GM10266 (cell line): ENCODE measurements at regions not wholly inside any gene's neighbourhood (a gene's known extent, or its start where the extent isn't known, plus 50 kb on each side); places are given as distances from the start of the nearest gene placed in this dataset.
"Not testable (repeated sequence)": the region's sequence is repeated elsewhere in the genome, so short reads cannot be mapped to it uniquely, and the experiment has no call there.

Experiments
- DNase-seq: peaks from one replicate; pipeline ENCODE4 v3.0.0; 2012; ENCODE audit errors: extremely low spot score
- TF ChIP-seq, protein P1 (sequence below): IDR thresholded peaks from 2 replicates; pipeline ENCODE4 v1.5.1; 2012; ENCODE audit warnings: mild to moderate bottlenecking, low read depth; ENCODE audit not compliant: control insufficient read depth, insufficient read depth; ENCODE audit errors: missing control alignments

DNA sequence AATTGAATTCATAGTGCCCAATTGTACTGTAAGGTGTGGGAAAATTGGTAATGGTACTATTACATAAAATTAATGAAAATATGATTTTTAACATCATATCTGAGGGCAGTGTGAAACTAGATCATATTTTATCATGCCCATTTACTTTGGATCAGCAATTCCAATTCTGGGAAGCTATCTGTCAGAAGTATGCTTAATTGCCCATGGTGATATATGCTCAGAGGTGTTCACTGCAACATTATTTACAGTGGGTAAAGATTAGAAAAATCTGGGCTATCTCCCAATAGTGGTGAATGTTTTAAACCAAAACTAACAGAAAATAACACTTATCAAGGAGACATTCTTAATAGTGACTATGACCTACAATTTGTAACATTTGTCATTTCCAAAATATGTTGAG, 1260.0 kb downstream of the BRINP3 start:
- TF ChIP-seq, protein P1, sequence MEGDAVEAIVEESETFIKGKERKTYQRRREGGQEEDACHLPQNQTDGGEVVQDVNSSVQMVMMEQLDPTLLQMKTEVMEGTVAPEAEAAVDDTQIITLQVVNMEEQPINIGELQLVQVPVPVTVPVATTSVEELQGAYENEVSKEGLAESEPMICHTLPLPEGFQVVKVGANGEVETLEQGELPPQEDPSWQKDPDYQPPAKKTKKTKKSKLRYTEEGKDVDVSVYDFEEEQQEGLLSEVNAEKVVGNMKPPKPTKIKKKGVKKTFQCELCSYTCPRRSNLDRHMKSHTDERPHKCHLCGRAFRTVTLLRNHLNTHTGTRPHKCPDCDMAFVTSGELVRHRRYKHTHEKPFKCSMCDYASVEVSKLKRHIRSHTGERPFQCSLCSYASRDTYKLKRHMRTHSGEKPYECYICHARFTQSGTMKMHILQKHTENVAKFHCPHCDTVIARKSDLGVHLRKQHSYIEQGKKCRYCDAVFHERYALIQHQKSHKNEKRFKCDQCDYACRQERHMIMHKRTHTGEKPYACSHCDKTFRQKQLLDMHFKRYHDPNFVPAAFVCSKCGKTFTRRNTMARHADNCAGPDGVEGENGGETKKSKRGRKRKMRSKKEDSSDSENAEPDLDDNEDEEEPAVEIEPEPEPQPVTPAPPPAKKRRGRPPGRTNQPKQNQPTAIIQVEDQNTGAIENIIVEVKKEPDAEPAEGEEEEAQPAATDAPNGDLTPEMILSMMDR: no peak
- DNase-seq: no peak

DNA sequence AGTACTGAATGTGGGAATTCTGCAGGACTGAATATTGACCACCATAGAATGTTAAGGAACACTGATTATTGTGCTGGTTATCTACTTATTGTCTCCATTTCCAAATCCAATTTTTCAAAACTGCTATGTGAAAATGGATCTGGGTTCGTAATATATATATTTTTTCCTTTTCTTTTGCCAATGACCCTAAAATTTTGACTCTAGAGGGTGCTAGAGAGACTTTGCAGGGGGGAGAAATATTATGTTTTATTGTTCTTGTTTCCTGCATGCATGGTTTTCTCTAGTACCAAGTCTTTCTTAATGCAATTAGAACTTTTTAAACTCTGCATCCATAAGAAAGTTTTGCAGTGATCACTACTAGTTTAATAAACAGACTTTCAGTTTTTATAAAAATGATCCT, 1256.9 kb downstream of the BRINP3 start:
- no peak for DNase-seq
- TF ChIP-seq, protein P1: no peak

DNA sequence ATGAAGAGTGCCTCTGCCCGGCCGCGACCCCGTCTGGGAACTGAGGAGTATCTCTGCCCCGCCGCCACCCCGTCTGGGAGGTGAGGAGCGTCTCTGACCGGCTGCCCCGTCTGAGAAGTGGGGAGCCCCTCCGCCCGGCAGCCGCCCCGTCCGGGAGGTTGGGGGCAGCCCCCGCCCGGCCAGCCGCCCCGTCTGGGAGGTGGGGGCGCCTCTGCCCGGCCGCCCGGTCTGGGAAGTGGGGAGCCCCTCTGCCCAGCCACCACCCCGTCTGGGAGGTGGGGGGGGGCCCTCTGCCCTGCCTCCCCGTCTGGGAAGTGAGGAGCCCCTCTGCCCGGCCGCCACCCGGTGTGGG, 1251.9 kb downstream of the BRINP3 start:
- DNase-seq: not testable (repeated sequence)

DNA sequence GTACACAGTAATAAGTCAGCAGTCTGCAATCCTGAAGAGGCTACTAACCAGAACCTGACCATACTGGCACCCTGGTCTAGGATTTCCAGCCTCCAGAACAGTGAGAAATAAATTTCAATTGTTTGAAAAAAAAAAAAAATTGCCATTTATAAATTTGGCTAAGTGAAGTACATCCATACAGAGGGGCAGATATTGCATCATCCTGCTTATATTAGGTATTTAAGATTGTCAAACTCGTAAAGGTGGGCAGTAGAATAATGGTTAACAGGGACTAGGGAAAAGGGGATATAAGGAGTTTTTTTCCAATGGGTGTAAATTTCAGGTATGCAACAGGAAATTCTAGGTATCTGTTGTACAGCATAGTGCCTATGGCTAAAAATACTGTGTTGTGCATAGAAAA, 1250.9 kb downstream of the BRINP3 start:
- no peak for DNase-seq
- TF ChIP-seq, protein P1: no peak

DNA sequence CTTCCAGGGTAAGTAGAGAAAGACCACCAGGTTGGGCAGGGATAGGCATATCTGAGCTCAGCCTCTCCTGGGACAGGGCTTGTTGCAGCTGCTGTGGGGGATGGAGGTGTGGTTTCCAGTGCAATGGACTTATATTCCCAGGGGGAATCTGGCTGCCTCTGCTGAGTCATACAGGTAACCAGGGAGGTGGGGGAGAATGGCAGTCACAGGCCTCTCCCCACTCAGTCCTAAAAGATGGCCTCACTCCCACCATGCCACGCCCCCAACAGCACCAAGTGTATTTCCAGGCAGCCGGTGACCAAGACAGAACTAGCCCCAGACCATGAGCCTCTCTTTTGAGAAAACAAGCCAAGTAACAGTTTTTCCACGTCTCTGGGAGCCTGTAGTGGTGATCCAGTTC, 1240.7 kb downstream of the BRINP3 start:
- no peak for DNase-seq
- TF ChIP-seq, protein P1: no peak

DNA sequence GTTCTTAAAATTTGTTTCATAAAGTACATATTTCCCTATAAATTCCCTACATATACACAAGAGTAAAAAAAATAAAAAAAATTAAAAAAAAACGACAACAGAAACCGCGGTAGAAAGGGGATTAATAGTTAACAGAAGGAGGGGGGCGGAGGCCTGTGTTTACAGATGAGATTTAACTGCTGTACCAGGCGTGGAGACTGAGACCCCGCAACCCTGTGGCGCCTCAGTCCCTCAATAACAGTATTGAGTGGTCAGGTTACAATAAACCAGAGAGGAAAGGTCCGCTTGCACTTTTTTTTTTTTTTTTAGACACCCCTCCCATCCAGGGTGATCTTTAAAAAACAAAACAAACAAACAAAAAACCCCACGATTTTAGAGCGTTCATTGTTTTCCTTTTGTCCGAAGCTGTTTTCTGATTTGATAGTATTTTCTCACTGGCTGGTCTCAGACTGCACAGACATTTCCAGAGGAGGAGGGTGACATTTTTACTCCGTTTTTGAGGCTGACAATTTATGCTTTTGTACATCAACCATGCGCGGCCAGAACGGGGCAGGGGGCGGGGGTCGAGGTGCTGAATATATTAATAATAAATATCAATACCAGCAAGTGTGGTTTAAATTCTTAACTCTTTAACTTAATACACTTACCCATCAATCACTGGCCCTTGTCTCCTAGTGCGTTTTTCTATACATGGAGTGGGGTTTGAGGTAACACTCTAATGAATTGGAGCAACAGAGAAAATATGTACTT, 1223.9 kb downstream of the BRINP3 start:
- TF ChIP-seq, protein P1: no peak
- DNase-seq: no peak

DNA sequence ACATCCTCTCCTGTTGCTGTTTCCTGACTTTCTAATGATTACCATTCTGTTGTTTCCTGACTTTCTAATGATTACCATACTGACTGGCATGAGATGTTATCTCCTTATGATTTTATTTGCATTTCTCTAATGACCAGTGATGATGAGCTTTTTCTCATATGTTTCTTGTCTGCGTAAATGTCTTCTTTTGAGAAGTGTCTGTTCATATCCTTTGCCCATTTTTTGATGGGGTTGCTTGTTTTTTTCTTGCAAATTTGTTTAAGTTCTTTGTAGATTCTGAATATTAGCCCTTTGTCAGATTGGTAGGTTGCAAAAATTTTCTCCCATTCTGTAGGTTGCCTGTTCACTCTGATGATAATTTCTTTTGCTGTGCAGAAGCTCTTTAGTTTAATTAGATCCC, 1216.5 kb downstream of the BRINP3 start:
- DNase-seq: not testable (repeated sequence)

DNA sequence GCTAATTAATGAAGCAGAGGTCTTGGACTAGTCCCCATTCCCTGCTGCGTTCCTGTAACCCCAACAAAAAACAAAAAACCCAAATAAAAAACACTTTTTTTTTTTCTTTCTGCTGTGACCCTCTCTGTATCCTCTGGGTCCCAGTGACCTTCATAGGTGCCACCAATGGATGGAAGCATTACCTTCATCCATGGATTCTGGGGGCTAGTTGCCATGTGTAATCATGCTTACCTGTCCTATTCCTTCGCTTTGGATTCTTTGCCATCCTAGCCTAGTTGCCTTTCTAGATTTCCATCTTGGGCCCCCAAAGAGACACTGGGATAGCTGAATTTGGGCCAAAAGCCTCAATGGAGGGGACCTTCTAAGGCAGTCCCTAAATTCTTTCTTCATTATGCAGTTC, 1208.7 kb downstream of the BRINP3 start:
- DNase-seq: no peak
- TF ChIP-seq, protein P1: no peak
